Cardiac fibroblast (primary cell): ENCODE measurements at regions not wholly inside any gene's neighbourhood (a gene's known extent, or its start where the extent isn't known, plus 50 kb on each side); places are given as distances from the start of the nearest gene placed in this dataset.
A peak's percentile ranks its signal among the peaks of the same experiment; 100 is the strongest.

Experiments
- DNase-seq, 2 donors: peaks; one replicate each; pipeline versions ENCODE4 v3.0.0 to v3.0.0-alpha.2; 2010; ENCODE audit warnings: low read depth in 2 of 2
- H3K4me3 ChIP-seq, 2 donors: replicated peaks in 1 of 2; 1 replicate in 1 of 2; 2 replicates in 1 of 2; pipeline ENCODE4 v1.5.1; 2011; ENCODE audit warnings: low read depth in 2 of 2, low read length in 2 of 2, mild to moderate bottlenecking in 2 of 2, moderate library complexity in 1 of 2
- TF ChIP-seq, protein P1 (sequence below): IDR thresholded peaks from one replicate; pipeline ENCODE4 v1.5.1; 2011; ENCODE audit warnings: low read depth, mild to moderate bottlenecking, low read length, inconsistent platforms

DNA sequence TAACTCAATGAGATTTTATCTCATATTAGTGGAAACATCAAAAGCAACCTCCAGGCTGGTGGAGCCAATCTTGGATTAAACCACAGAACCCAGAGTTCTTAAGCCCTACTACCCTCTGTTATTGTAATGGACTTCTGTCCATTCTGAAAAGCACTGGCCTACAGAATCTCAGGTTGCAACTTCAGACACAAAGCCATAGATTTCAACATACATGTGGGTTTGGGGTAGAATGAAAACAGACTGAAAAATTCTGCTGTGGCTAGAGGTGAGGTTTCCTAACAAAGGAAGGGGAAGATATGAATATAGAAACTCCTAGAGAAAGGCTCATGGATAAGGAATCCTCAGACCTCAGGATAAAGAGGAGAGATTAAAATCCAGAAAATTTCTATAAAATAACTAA lies 569.8 kb upstream of the RIOK2 start:
- TF ChIP-seq, protein P1, sequence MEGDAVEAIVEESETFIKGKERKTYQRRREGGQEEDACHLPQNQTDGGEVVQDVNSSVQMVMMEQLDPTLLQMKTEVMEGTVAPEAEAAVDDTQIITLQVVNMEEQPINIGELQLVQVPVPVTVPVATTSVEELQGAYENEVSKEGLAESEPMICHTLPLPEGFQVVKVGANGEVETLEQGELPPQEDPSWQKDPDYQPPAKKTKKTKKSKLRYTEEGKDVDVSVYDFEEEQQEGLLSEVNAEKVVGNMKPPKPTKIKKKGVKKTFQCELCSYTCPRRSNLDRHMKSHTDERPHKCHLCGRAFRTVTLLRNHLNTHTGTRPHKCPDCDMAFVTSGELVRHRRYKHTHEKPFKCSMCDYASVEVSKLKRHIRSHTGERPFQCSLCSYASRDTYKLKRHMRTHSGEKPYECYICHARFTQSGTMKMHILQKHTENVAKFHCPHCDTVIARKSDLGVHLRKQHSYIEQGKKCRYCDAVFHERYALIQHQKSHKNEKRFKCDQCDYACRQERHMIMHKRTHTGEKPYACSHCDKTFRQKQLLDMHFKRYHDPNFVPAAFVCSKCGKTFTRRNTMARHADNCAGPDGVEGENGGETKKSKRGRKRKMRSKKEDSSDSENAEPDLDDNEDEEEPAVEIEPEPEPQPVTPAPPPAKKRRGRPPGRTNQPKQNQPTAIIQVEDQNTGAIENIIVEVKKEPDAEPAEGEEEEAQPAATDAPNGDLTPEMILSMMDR: no peak
- H3K4me3 ChIP-seq: no peak overlapping the region
- peak in 1 of 2 donors; percentile 33 for DNase-seq

GRCh38 chr5:97762483-97762882 lies 579.4 kb upstream of the RIOK2 start:
- TF ChIP-seq, protein P1: no peak
- DNase-seq: no peak
- H3K4me3 ChIP-seq: no peak overlapping the region

DNA sequence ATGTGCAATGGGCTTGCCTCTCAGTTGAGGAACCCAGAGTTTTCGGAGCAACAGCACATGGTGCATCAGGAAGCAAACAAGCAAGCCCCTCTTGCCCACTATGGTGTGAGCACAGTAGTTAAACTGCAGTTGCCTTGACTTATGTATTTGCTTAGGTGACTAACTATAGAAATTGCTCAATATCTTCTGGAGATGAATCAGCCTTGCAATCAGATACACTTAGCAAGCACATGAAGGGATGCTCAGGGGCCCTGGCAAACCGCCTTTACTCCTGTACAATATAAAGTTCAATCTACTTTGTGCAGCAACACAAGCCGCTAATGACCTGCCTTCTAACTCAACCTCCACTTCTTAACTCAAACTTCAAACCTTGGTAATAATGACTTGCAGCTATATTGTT lies 581.7 kb upstream of the RIOK2 start:
- TF ChIP-seq, protein P1: no peak
- DNase-seq: peak; percentile 49 to 87
- no peak overlapping the region for H3K4me3 ChIP-seq

DNA sequence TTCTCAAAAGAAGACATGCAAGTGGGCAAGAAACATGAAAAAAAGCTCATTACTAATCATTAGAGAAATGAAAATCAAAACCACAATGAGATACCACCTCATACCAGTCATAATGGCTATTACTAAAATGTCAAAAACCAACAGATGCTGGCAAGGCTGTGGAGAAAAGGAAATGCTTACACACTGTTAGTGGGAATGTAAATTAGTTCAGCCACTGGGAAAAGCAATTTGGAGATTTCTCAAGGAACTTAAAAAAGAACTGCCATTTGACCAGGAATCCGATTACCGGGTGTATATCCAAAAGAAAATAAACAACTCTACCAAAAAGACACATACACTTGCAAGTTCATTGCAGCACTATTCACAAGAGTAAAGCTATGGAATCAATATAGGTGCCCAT lies 595.4 kb upstream of the RIOK2 start:
- TF ChIP-seq, protein P1: no peak
- no peak for DNase-seq

GRCh38 chr5:97788369-97788768 lies 605.3 kb upstream of the RIOK2 start:
- no peak for DNase-seq
- TF ChIP-seq, protein P1: no peak
- H3K4me3 ChIP-seq: no peak overlapping the region

More for the DNA sequence above, 595.4 kb upstream of the RIOK2 start:
- no peak overlapping the region for H3K4me3 ChIP-seq

- no peak overlapping the region for H3K4me3 ChIP-seq
- TF ChIP-seq, protein P1: no peak
- DNase-seq: peak in 1 of 2 donors; percentile 59
Observed at GRCh38 chr5:97797994-97798451, 615.0 kb upstream of the RIOK2 start.

DNA sequence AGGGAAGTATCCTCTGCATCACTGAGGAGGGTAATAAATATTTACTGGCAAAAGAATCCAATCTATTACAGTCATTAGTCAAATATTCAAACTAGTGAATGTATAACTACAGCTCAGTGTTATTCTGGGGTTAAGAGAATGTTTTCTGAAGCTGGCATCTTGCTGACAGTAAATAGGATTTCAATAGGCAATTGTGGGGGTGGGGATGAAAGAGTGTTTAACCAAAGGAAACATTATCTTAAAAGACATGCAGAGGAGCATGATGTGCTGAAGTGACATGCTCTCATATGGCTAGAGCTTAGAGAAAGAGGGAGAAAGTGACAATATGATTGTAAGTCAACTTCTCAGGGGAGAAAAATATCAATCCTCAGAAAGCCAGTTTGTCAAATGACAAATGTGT lies 618.4 kb upstream of the RIOK2 start:
- TF ChIP-seq, protein P1: no peak
- H3K4me3 ChIP-seq: no peak overlapping the region
- no peak for DNase-seq
